Neuronal stem cell (in vitro differentiated cells): ENCODE measurements at regions not wholly inside any gene's neighbourhood (a gene's known extent, or its start where the extent isn't known, plus 50 kb on each side); places are given as distances from the start of the nearest gene placed in this dataset.
"Not testable (repeated sequence)": the region's sequence is repeated elsewhere in the genome, so short reads cannot be mapped to it uniquely, and the experiment has no call there.

Experiments
- DNase-seq: peaks from one replicate; pipeline ENCODE4 v3.0.0-alpha.2; 2013; ENCODE audit warnings: low spot score
- H2AFZ ChIP-seq: one replicate; pipeline ENCODE4 v1.6.1; 2013; ENCODE audit warnings: mild to moderate bottlenecking, low read length, inconsistent platforms
- H2AK5ac ChIP-seq: 2 replicates; pipeline ENCODE4 v1.6.1; 2013; ENCODE audit warnings: low read depth, mild to moderate bottlenecking, inconsistent platforms, low read length, moderate library complexity, mixed read lengths
- H2BK120ac ChIP-seq: 2 replicates; pipeline ENCODE4 v1.6.1; 2013; ENCODE audit warnings: low read depth, mild to moderate bottlenecking, inconsistent platforms, low read length, moderate library complexity, mixed read lengths
- H2BK12ac ChIP-seq: one replicate; pipeline ENCODE4 v1.6.1; 2013; ENCODE audit warnings: low read length, inconsistent platforms
- H2BK15ac ChIP-seq: 2 replicates; pipeline ENCODE4 v1.6.1; 2013; ENCODE audit warnings: mild to moderate bottlenecking, low read length, inconsistent platforms, mixed read lengths
- H2BK5ac ChIP-seq: one replicate; pipeline ENCODE4 v1.6.1; 2013; ENCODE audit warnings: inconsistent platforms, mild to moderate bottlenecking, low read length, moderate library complexity
- H3K14ac ChIP-seq: one replicate; pipeline ENCODE4 v1.6.1; 2013; ENCODE audit warnings: low read length, inconsistent platforms
- H3K18ac ChIP-seq: 2 replicates; pipeline ENCODE4 v1.6.1; 2013; ENCODE audit warnings: low read length, inconsistent platforms
- H3K23ac ChIP-seq: 2 replicates; pipeline ENCODE4 v1.6.1; 2013; ENCODE audit warnings: low read depth, mild to moderate bottlenecking, mixed read lengths, low read length, inconsistent platforms; ENCODE audit not compliant: poor library complexity
- H3K27ac ChIP-seq: replicated peaks from 3 replicates; pipeline ENCODE4 v1.5.1; 2013; ENCODE audit warnings: low read length, inconsistent platforms
- H3K27me3 ChIP-seq, 3 experiments: 2 replicates each; pipeline ENCODE4 v1.6.1; 2013; ENCODE audit warnings: low read length in 3 of 3, mild to moderate bottlenecking in 2 of 3, inconsistent platforms in 1 of 3, low read depth in 1 of 3, mixed read lengths in 1 of 3, moderate library complexity in 1 of 3; ENCODE audit not compliant: control insufficient read depth in 3 of 3, insufficient read depth in 3 of 3
- H3K36me3 ChIP-seq, 2 donors: replicated peaks in 1 of 2; 2 replicates each; pipeline ENCODE4 v1.6.1; 2013; ENCODE audit warnings: low read length in 2 of 2; ENCODE audit not compliant: control insufficient read depth in 2 of 2, insufficient read depth in 2 of 2
- H3K4ac ChIP-seq: 2 replicates; pipeline ENCODE4 v1.6.1; 2013; ENCODE audit warnings: inconsistent platforms, mild to moderate bottlenecking, low read length, moderate library complexity
- H3K4me1 ChIP-seq, 2 donors: 1 replicate in 1 of 2; 2 replicates in 1 of 2; pipeline ENCODE4 v1.6.1; 2013; ENCODE audit warnings: low read length in 2 of 2, low read depth in 1 of 2; ENCODE audit not compliant: control insufficient read depth in 2 of 2, insufficient read depth in 1 of 2
- H3K4me2 ChIP-seq: one replicate; pipeline ENCODE4 v1.6.1; 2013; ENCODE audit warnings: mild to moderate bottlenecking, low read length, inconsistent platforms; ENCODE audit not compliant: insufficient read depth, poor library complexity, severe bottlenecking
- H3K4me3 ChIP-seq, 2 donors: 2 replicates each; pipeline ENCODE4 v1.5.1; 2013; ENCODE audit warnings: low read length in 2 of 2, mild to moderate bottlenecking in 2 of 2, inconsistent platforms in 1 of 2, moderate library complexity in 1 of 2
- H3K79me1 ChIP-seq: one replicate; pipeline ENCODE4 v1.6.1; 2013; ENCODE audit warnings: low read depth, mild to moderate bottlenecking, inconsistent platforms, low read length, moderate library complexity
- H3K9ac ChIP-seq: one replicate; pipeline ENCODE4 v1.6.1; 2013; ENCODE audit warnings: mild to moderate bottlenecking, low read depth, low read length, inconsistent platforms; ENCODE audit not compliant: poor library complexity
- H3K9me3 ChIP-seq, 2 donors: replicated peaks in 1 of 2; 2 replicates each; pipeline versions ENCODE3 to v1.6.1; 2013; ENCODE audit warnings: low read length in 2 of 2, mild to moderate bottlenecking in 2 of 2, inconsistent platforms in 1 of 2, low read depth in 1 of 2, mixed read lengths in 1 of 2, moderate library complexity in 1 of 2; ENCODE audit not compliant: control insufficient read depth in 2 of 2, insufficient read depth in 1 of 2
- H4K8ac ChIP-seq: one replicate; pipeline ENCODE4 v1.6.1; 2013; ENCODE audit warnings: low read depth, mild to moderate bottlenecking, inconsistent platforms, low read length, moderate library complexity
- H4K91ac ChIP-seq: one replicate; pipeline ENCODE4 v1.6.1; 2013; ENCODE audit warnings: low read length, low read depth, mild to moderate bottlenecking, inconsistent platforms; ENCODE audit not compliant: poor library complexity
- WGBS, 2 donors: extraction: QIAGEN DNeasy Blood & Tissue Kit; methylation state at CpG; one replicate each; pipeline ENCODE4 v1.1.7; 2013; ENCODE audit warnings: missing lambda C conversion rate in 2 of 2, mixed read lengths in 1 of 2; ENCODE audit not compliant: insufficient read length in 2 of 2, insufficient replicate concordance in 1 of 2; ENCODE audit errors: extremely low coverage in 2 of 2; 5-methylcytosine and 5-hydroxymethylcytosine counted together

GRCh38 chr9:108434036-108434435, 421.8 kb downstream of the ACTL7B start:
- Histone ChIP-seq H3K27me3 (no peaks in the 10 kb centered on the region), H2BK12ac (no peak overlapping the region), H2AK5ac (no peak overlapping the region), H3K23ac (no peak overlapping the region), H4K91ac (no peak overlapping the region), H2BK15ac (no peak overlapping the region), H3K4me2 (no peak overlapping the region), H3K4me3 (no peak overlapping the region), H3K79me1 (no peaks in the 10 kb centered on the region), H2BK5ac (no peak overlapping the region), H4K8ac (no peak overlapping the region), H3K9me3 (no peaks in the 10 kb centered on the region), H3K36me3 (no peaks in the 10 kb centered on the region), H3K14ac (no peak overlapping the region), H2AFZ (no peak overlapping the region), H3K18ac (no peak overlapping the region), H3K27ac (no peak overlapping the region), H2BK120ac (no peak overlapping the region), H3K9ac (no peak overlapping the region), H3K4ac (no peak overlapping the region), H3K4me1 (no peaks in the 10 kb centered on the region)
- DNase-seq: no peak
- WGBS, 2 donors: no CpG with 5 or more reads among the region's 2 CpGs

DNA sequence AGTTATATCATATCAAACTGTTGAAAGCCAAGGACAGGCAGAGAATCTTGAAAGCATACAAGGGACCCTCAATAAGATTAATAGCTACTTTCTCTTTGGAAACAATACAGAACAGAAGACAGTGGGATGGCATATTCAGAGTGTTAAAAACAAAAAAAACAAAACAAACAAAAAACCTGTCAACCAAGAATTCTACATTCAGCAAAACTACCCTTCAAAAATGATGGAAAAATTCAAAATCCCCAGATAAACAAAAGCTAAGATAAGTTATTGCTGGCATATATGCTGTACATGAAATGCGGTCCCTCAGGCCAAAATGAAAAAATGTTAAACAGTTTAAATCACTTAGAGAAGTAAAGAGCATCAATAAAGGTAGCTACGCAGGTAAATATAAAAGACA, 425.1 kb downstream of the ACTL7B start:
- no peak overlapping the region for H3K14ac ChIP-seq
- no peak overlapping the region for H3K9ac ChIP-seq
- H4K8ac ChIP-seq: no peak overlapping the region
- no peak overlapping the region for H2BK12ac ChIP-seq
- no peak overlapping the region for H2BK5ac ChIP-seq
- no peaks in the 10 kb centered on the region for H3K27me3 ChIP-seq
- no peak overlapping the region for H3K4me3 ChIP-seq
- no peak overlapping the region for H3K4me2 ChIP-seq
- H3K4ac ChIP-seq: no peak overlapping the region
- H3K79me1 ChIP-seq: no peaks in the 10 kb centered on the region
- no peaks in the 10 kb centered on the region for H3K9me3 ChIP-seq
- no CpG with 5 or more reads among the region's 2 CpGs for WGBS, 2 donors
- no peak overlapping the region for H4K91ac ChIP-seq
- no peak overlapping the region for H2BK120ac ChIP-seq
- H2AFZ ChIP-seq: no peak overlapping the region
- H2BK15ac ChIP-seq: no peak overlapping the region
- H3K36me3 ChIP-seq: no peaks in the 10 kb centered on the region
- no peak overlapping the region for H3K27ac ChIP-seq
- H3K4me1 ChIP-seq: no peaks in the 10 kb centered on the region
- no peak for DNase-seq
- H3K18ac ChIP-seq: no peak overlapping the region
- H2AK5ac ChIP-seq: no peak overlapping the region
- H3K23ac ChIP-seq: no peak overlapping the region

DNA sequence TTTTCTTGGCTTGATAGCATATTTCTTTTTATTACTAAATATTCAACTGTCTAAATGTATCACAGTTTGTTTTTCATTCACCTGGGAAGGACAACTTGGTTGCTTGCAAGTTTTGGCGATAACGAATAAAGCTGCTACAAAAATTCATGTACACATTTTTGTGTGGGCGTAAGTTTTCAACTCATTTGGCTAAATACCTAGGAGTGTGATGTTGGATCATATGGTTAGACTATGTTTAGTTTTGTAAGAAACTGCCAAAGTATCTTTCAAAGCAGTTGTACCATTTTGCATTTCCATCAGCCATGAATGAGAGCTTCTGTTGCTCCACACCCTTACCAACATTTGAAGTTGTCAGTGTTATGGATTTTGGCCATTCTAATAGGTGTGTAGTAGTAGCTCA, 428.0 kb downstream of the ACTL7B start:
- no peak overlapping the region for H4K91ac ChIP-seq
- no peak overlapping the region for H2AFZ ChIP-seq
- no peak overlapping the region for H3K18ac ChIP-seq
- H3K23ac ChIP-seq: no peak overlapping the region
- no peak overlapping the region for H2BK12ac ChIP-seq
- no peak overlapping the region for H3K9ac ChIP-seq
- no peak overlapping the region for H3K27ac ChIP-seq
- H4K8ac ChIP-seq: no peak overlapping the region
- no peak for DNase-seq
- H2BK120ac ChIP-seq: no peak overlapping the region
- no peaks in the 10 kb centered on the region for H3K36me3 ChIP-seq
- no peaks in the 10 kb centered on the region for H3K9me3 ChIP-seq
- no peaks in the 10 kb centered on the region for H3K27me3 ChIP-seq
- no peak overlapping the region for H3K14ac ChIP-seq
- H3K4me1 ChIP-seq: no peaks in the 10 kb centered on the region
- no peak overlapping the region for H3K4ac ChIP-seq
- no peak overlapping the region for H3K4me3 ChIP-seq
- WGBS, 2 donors: no CpG with 5 or more reads among the region's 3 CpGs
- H3K79me1 ChIP-seq: no peaks in the 10 kb centered on the region
- no peak overlapping the region for H2AK5ac ChIP-seq
- no peak overlapping the region for H2BK15ac ChIP-seq
- no peak overlapping the region for H2BK5ac ChIP-seq
- no peak overlapping the region for H3K4me2 ChIP-seq

DNA sequence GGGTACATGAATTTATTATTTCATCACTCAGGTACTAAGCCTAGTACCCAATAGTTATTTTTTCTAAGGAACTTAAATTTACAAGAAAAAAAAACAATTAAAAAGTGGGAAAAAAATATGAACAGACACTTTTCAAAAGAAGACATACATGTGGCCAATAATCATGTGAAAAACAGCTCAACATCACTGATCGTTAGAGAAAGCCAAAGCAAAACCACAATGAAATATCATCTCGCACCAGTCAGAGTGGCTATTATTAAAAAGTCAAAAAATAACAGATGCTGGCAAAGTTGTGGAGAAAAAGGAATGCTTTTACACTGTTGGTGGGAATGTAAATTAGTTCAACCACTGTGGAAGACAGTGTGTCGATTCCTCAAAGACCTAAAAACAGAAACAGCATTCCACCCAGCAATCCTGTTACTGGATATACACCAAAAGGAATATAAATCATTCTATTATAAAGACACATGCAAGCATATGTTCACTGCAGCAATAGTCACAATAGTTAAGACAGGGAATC, 429.3 kb downstream of the ACTL7B start:
- not testable (repeated sequence) for H3K36me3 ChIP-seq, H3K18ac ChIP-seq, H2BK120ac ChIP-seq, H2BK12ac ChIP-seq, H4K91ac ChIP-seq, H3K4me3 ChIP-seq, DNase-seq, H3K9ac ChIP-seq, H3K9me3 ChIP-seq, H2AK5ac ChIP-seq, H2BK5ac ChIP-seq, H2BK15ac ChIP-seq, H3K23ac ChIP-seq, H4K8ac ChIP-seq, H2AFZ ChIP-seq, H3K79me1 ChIP-seq, H3K4me2 ChIP-seq, H3K4me1 ChIP-seq, H3K4ac ChIP-seq, H3K27me3 ChIP-seq, H3K14ac ChIP-seq, H3K27ac ChIP-seq
- WGBS, 2 donors: no CpG with 5 or more reads among the region's 3 CpGs
